ENCODE measurements at regions not wholly inside any gene's neighbourhood (a gene's known extent, or its start where the extent isn't known, plus 50 kb on each side); places are given as distances from the start of the nearest gene placed in this dataset.

- Histone ChIP-seq H3K4me1 (ENCODE audit: low read depth) (no peaks in the 10 kb centered on the region), H3K9me3 (ENCODE audit: low read depth) (no peaks in the 10 kb centered on the region), H3K27me3 (no peaks in the 10 kb centered on the region), H3K27ac (no peak overlapping the region), H3K36me3 (no peaks in the 10 kb centered on the region), H3K4me3 (no peak overlapping the region)
- no peak for TF ChIP-seq CTCF (IDR thresholded peaks at IDR 0.05; ENCODE audit: low read depth, low read length)
- DNase-seq (ENCODE audit: low read depth in 1 of 2, low spot score in 1 of 2), result no peak
These were observed 1131.3 kb upstream of the ATXN8OS start for GRCh38 chr13:68976287-68976686.

GRCh38 chr13:68970532-68970931 is 1137.1 kb upstream of the ATXN8OS start:
- TF ChIP-seq CTCF (IDR thresholded peaks at IDR 0.05; ENCODE audit: low read depth, low read length), result no peak
- Histone ChIP-seq H3K4me3 (no peak overlapping the region), H3K27me3 (no peaks in the 10 kb centered on the region), H3K9me3 (ENCODE audit: low read depth) (no peaks in the 10 kb centered on the region), H3K36me3 (no peaks in the 10 kb centered on the region), H3K4me1 (ENCODE audit: low read depth) (no peaks in the 10 kb centered on the region), H3K27ac (no peak overlapping the region)
- no peak for DNase-seq (ENCODE audit: low read depth in 1 of 2, low spot score in 1 of 2)

GRCh38 chr13:68948586-68948985 is 1159.0 kb upstream of the ATXN8OS start:
- no peaks in the 10 kb centered on the region for H3K36me3 ChIP-seq
- H3K27me3 ChIP-seq, result no peaks in the 10 kb centered on the region
- DNase-seq (ENCODE audit: low read depth in 1 of 2, low spot score in 1 of 2), result no peak
- no peaks in the 10 kb centered on the region for H3K9me3 ChIP-seq (ENCODE audit: low read depth)
- H3K4me1 ChIP-seq (ENCODE audit: low read depth), result no peaks in the 10 kb centered on the region
- no peak overlapping the region for H3K4me3 ChIP-seq
- H3K27ac ChIP-seq, result no peak overlapping the region
- TF ChIP-seq CTCF (IDR thresholded peaks at IDR 0.05; ENCODE audit: low read depth, low read length), result no peak

GRCh38 chr13:68944272-68944671 is 1163.4 kb upstream of the ATXN8OS start:
- DNase-seq (ENCODE audit: low read depth in 1 of 2, low spot score in 1 of 2), result no peak
- H3K9me3 ChIP-seq (ENCODE audit: low read depth), result no peaks in the 10 kb centered on the region
- H3K27me3 ChIP-seq, result no peaks in the 10 kb centered on the region
- no peak overlapping the region for H3K27ac ChIP-seq
- H3K36me3 ChIP-seq, result no peaks in the 10 kb centered on the region
- peaks cover 10% of the 10 kb centered on the region for H3K4me1 ChIP-seq (ENCODE audit: low read depth)
- H3K4me3 ChIP-seq, result no peak overlapping the region
- no peak for TF ChIP-seq CTCF (IDR thresholded peaks at IDR 0.05; ENCODE audit: low read depth, low read length)

- Histone ChIP-seq H3K27ac (peak overlapping the region; percentile 70), H3K4me1 (ENCODE audit: low read depth) (peaks cover 11% of the 10 kb centered on the region), H3K9me3 (ENCODE audit: low read depth) (no peaks in the 10 kb centered on the region), H3K27me3 (no peaks in the 10 kb centered on the region), H3K4me3 (no peak overlapping the region), H3K36me3 (no peaks in the 10 kb centered on the region)
- TF ChIP-seq CTCF (IDR thresholded peaks at IDR 0.05; ENCODE audit: low read depth, low read length), result no peak
- peak in 1 of 2 donors; percentile 9 for DNase-seq (ENCODE audit: low read depth in 1 of 2, low spot score in 1 of 2)
These were observed 1167.6 kb upstream of the ATXN8OS start for GRCh38 chr13:68940049-68940448.

- Histone ChIP-seq H3K27ac (no peak overlapping the region), H3K27me3 (no peaks in the 10 kb centered on the region), H3K4me1 (ENCODE audit: low read depth) (peaks cover 11% of the 10 kb centered on the region), H3K36me3 (no peaks in the 10 kb centered on the region), H3K4me3 (no peak overlapping the region), H3K9me3 (ENCODE audit: low read depth) (no peaks in the 10 kb centered on the region)
- DNase-seq (ENCODE audit: low read depth in 1 of 2, low spot score in 1 of 2), result no peak
- no peak for TF ChIP-seq CTCF (IDR thresholded peaks at IDR 0.05; ENCODE audit: low read depth, low read length)
These were observed 1169.0 kb upstream of the ATXN8OS start for GRCh38 chr13:68938639-68939038.
